ENCODE measurements at regions not wholly inside any gene's neighbourhood (a gene's known extent, or its start where the extent isn't known, plus 50 kb on each side); places are given as distances from the start of the nearest gene placed in this dataset.
"Not testable (repeated sequence)": the region's sequence is repeated elsewhere in the genome, so short reads cannot be mapped to it uniquely, and the experiment has no call there.

DNA sequence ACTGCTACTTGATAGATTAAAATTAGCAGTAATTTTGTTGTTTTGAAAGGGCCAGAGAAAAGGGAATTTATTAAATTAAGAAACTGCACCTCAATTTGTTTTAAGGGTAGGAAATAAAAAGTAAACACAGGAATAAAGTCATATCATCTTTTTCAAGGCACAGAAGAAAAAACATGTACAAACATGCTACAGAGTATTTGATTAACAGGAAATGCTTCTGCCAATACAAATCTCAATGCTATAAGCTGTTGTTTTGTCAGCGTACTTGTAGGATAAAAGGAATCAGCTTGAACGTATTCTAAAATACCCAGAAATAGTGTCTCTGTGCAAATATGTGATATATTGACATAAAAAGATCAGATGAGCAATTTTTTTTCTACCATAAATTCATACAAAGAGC is 474.0 kb upstream of the MGAT4C start:
- FAIRE-seq, result no peak
- DNase-seq (ENCODE audit: insufficient read length, low spot score), result no peak

DNA sequence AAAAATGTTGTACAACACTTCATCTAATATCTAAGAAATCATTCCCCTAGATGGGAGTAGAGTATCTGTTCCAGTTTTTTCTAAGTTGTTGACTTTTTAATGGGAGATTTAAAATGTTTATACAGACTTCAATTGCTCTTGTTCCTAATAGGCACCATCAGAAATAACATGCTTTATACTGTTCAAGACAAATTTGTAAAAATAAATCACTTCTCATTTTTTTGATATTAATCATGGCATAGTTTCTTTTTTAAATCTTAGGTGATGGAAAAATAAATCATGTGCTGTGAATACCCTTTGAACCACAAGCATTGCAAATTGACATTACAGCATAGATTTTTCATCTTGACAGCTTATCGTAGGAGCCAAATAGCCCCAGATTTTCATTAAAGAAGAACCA is 473.5 kb upstream of the MGAT4C start:
- FAIRE-seq, result no peak
- DNase-seq (ENCODE audit: insufficient read length, low spot score), result no peak

DNA sequence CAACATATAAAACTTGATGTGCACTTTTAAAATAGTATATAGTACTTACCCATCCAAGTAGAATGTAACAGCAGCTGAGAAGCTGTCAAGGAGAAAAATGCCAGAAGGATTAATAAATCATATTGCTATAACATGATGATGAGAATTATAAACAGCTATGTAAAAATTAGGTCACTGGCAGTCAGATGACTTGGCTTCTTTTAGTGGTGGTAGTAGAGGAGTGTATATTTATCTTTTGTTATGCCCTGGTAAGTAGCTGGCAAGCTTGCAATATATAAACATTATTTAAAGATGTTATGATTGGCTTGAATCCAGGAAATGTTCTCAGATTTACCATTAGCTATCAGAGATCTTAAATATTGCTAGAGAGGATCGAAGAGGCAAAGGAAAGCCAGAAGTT is 471.0 kb upstream of the MGAT4C start:
- FAIRE-seq (no peak), DNase-seq (ENCODE audit: insufficient read length, low spot score) (no peak)

DNA sequence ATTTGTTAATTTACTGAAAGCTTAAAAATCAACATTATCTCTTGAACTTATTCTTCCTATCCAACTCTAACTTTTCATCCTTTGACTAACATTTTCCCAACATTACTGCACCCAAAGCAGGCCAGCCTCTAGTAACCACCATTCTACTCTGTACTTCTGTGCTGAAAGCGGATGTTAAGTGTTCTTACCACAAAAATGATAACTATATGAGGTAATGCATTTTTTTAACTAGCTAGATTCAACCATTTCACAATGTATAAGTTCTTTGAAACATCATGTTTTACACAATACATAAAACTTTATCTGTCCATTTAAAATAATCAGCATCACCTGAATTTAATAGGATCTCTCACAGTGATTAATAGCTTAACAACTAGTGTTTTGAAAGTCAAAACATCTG is 468.5 kb upstream of the MGAT4C start:
- DNase-seq (ENCODE audit: insufficient read length, low spot score), result no peak
- no peak for FAIRE-seq

DNA sequence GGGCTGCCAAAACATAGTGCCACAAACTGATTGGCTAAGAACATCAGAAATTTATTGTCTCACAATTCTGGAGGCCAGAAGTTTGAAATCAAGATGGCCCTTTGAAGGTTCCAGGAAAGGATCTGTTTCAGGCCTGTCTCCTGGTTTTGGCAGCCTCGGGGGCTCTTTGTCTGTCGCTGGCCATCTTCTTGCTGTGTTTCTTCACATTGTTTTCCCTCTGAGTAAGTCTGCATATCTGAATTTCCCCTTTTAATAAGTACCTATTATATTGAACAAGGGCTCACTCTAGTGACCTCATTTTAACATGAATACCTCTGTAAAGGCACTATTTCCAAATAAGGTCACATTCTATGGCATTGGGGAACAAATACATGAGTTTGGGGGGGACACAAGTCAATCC is 467.1 kb upstream of the MGAT4C start:
- no peak for DNase-seq (ENCODE audit: insufficient read length, low spot score)
- FAIRE-seq, result no peak

DNA sequence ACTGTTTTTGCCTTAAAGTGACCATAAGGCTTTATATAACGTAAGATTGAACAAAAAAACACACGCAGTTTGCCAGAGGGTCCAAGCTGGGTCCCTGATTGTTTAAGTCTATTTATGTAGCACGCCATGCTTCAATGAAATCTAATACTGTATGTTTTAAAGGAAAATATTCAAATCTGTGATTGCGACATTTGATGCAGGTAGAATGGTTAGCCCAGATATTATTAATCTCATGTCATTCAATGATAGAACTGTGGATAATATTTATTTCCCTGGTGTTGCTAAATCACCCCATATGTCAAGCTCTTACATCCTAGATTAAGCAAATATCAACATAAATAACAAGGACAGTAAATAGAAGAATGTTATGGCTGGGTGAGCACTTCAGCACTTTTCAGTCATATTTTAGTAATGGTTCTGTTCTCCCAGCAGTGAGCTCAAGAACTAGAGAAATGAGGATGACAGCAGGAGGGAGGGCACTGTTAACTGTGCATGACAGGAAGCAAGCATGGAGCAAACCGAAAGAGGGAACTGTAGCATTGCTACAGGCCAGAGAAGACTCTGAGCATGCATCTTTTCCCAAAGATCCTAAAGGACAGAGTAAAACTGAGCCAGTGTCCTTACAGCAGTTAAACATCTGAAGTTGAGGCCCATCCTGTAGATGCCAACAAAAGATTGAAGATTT is 465.7 kb upstream of the MGAT4C start:
- FAIRE-seq (no peak), DNase-seq (ENCODE audit: insufficient read length, low spot score) (no peak)

DNA sequence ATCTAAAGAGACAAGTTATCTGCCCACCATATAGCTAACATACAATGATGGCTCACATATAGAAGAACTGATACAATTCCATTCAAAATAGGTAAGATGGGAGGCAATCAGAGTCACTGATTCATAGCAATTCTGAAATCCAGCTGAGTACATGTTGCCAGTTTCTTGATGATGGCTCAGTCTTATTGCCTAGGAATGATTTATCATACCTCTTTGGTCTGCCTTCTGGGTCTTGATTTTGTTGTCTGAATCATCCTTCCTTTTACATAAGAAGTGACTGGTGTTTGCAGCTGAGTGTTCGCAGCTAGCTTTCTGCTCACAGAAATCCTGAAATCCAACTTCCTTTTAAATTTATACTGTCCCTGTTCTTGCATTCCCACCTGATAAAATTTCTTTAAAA is 463.2 kb upstream of the MGAT4C start:
- no peak for FAIRE-seq
- DNase-seq (ENCODE audit: insufficient read length, low spot score), result no peak

DNA sequence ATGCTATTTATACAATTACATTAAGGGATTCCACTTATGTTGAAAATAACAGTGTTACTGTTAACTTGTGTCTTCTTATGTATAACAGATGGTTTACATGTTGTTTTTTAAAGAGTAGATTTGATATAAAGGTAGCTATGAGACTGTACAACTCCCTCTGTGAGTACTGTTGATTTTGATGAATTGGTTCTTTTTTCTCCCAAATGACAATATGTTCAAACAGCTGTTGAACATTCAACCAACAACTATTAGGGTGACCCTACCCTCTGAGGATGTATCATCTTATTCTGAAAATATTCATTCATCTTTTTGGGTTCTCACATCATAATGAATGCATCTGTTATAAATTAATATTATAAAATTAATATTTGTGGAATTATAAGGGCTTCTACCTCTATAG is 456.9 kb upstream of the MGAT4C start:
- FAIRE-seq (no peak), DNase-seq (ENCODE audit: insufficient read length, low spot score) (no peak)

DNA sequence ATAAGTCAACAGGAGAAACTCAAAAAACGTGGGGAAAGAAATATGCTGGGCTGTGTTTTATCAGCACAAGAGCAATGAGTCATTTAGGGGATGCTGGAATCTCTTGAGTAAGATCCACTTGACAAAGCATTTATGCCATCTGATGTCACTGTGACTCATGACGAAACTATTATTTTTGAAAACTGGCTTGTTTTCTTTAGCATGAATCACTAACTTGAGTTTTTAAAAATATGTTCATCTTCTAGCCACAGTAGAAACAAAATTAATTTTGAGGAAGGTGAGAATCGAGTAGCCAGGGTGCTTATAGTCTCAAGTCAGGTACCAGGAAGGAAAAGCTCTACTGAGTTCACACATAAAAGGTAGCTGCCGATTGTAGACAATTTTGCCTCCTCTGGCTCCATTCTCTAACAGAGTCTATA is 456.2 kb upstream of the MGAT4C start:
- FAIRE-seq, result no peak
- DNase-seq (ENCODE audit: insufficient read length, low spot score), result no peak

DNA sequence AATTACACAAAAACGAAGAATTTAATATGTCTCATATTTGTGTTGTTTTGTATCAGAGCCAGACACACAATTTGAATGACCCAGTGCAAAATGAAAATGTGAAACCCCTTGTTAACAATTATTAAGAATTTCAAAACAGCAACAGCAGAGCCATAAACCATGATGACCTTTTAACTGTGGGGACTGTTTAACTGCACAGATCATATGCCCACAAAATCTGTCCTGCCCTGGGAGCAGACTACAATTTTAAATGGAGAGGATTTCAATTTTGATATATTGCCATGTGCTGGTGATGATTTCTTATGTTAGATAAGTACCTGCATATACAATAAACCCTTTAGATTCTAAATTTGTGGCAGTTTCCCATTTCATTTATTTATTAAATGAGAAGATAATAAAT is 455.5 kb upstream of the MGAT4C start:
- no peak for DNase-seq (ENCODE audit: insufficient read length, low spot score)
- FAIRE-seq, result no peak

DNA sequence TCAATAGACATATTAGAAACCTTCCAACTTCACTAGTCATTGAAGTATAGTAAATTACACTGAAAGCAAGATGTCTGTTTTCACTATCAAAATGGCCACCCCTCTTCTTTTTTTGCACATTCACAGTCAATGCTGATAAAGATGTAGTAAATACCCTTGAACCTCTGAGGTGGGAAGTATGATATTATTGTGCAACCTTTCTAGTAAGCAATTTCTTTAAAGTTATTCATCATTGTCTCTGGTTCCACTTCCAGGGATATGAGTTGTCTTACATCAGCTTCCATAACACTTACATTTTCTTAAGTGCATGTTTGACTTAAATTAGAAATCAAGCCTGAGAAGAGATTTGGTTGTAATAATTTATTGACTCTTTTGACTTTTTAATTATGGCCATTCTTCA is 453.9 kb upstream of the MGAT4C start:
- FAIRE-seq, result no peak
- DNase-seq (ENCODE audit: insufficient read length, low spot score), result no peak

DNA sequence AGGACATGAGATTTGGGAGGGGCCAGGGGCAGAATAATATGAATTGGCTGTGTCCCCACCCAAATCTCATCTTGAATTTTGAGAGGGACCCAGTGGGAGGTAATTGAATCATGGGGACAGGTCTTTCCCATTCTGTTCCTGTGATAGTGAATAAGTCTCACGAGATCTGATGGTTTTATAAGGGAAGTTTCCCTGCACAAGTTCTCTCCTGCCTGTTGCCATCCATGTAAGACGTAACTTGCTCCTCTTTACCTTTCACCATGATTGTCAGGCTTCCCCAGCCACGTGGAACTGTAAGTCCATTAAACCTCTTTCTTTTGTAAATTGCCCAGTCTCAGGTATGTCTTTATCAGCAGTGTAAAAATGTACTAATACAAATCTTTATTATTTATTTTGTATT is 452.8 kb upstream of the MGAT4C start:
- FAIRE-seq; DNase-seq (ENCODE audit: insufficient read length, low spot score): not testable (repeated sequence)

DNA sequence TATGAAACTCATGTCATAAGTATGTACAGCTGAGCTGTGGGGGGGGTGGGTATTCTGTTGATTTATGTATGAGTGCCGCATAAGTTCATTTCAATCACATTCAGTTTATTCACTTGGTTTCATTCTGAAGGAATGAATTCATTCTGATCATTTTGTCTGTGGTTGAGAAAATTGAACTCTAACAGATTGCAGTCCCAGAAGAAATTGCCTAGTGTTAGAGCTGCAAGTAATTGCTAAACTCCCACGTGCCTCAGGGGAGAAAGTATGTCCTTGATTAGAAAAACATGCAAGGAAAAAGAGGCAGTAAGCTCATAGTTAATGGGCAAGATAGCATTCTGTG is 442.4 kb upstream of the MGAT4C start:
- DNase-seq (ENCODE audit: insufficient read length, low spot score), result no peak
- no peak for FAIRE-seq

DNA sequence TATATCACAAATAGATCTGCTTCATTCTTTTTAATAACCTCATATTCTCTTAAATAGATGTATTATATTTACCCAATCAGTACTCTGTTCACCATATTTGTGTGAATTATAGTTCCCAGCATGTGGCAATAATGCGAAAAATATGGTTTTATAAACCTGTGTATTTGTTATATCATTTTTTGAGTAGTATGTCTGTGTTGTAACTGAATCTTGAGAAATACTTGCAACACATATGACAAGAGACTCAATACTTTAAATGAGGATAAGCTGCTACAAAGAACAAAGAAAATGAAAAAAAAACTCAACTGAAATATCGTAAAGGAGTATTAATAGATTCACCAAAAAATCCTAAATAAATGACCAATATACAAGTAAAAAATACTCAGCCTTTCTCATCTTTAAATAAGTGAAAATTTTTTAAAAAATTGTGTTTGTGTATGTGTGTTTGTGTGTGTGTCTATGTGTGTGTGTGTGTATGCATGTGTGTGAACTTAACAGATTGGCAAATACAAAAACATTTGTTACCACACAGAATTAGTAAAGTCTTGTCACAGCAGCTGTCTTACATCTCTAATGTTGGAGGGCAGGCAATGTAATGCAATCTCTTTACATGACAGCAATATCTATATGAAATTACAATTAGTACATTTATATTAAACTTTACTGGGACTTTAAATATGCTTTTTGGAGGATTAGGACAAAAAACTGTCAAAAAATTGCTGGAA is 441.9 kb upstream of the MGAT4C start:
- DNase-seq (ENCODE audit: insufficient read length, low spot score) (no peak), FAIRE-seq (no peak)

DNA sequence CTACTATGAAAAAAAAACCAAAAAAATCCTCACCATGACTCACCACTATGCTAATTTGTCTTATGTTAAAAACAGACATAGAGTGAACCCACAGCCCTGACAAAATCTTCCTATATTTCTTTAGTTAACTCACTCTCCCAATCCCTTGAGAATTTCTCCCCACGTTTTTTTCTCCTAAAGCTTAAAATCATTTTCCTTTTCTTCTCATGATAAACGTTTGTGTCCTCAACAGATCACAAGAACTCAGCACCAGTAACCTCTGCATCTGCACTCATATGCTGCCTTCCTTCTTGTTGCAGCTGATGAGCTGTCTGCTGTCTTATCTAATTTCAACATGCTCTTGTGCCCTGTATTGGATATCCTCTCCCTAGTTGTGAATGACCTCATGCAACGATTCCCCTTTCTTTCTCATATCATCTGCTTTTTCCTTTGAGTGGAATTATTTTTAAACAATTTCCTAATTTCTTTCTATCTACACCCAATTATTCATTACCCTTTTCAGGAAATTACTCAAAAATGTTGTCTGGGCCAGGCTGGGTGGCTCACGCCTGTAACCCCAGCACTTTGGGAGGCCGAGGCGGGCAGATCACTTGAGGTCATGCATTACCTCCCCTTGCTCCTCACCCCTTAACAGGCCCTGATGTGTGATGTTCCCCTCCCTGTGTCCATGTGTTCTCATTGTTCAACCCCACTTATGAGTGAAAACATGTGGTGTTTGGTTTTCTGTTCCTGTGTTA is 427.5 kb upstream of the MGAT4C start:
- DNase-seq (ENCODE audit: insufficient read length, low spot score) (no peak), FAIRE-seq (no peak)

DNA sequence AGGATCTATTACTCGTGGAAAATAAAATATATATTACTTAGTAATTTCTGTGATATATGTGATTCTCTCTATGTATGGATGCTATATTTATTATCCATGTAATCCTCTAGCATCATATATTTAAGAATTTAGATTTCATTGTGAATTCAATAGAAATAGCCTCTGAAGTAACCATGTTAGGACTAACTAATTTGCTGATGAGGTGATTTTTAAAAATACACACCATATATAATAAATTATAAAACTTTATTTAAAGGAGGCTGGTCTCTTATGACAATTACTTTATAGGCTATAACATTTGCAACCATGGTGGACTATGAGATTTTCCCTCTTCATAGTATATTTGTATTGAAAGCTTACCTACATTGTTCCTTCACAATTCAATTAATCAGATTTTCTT is 424.9 kb upstream of the MGAT4C start:
- no peak for FAIRE-seq

DNA sequence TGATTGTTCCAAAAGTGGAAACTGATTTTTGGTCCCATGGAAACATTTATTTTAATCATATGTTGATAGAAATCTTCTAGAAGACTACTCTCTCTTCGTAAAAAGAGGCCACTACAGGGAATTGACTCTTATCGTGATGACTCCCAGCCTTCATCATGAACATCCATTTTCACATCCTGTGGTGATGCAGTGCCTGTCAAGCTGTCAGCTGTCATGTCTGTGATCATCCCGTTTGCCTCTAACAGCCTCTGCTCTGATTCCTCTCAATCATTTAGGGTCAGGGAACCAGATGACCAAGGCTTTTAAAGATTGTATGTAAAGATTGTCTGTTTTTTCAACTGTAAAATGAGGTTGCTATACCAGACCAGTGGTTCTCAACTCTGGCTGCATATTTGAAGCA is 419.0 kb upstream of the MGAT4C start:
- no peak for FAIRE-seq
- no peak for DNase-seq (ENCODE audit: insufficient read length, low spot score)

More for the DNA sequence above, 424.9 kb upstream of the MGAT4C start:
- DNase-seq (ENCODE audit: insufficient read length, low spot score), result no peak

DNA sequence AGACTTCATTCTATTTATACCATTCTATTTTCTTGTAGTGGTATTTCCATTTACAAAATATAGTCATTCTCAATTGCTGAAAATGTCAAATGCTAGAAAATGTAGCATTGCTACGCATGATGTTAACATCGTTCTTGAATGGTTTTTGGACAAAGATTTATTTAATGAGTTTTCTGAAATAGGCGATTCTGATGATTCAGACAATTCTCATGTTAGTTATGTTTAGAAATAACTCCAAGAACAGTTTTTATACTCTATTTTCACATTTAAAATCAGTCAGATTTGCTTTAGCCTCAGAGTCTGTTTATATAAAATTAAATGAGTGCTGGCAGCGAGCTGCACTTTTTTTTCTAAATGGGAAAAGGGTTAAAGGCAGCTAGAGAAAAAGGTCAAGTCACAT is 414.8 kb upstream of the MGAT4C start:
- FAIRE-seq (no peak), DNase-seq (ENCODE audit: insufficient read length, low spot score) (no peak)

DNA sequence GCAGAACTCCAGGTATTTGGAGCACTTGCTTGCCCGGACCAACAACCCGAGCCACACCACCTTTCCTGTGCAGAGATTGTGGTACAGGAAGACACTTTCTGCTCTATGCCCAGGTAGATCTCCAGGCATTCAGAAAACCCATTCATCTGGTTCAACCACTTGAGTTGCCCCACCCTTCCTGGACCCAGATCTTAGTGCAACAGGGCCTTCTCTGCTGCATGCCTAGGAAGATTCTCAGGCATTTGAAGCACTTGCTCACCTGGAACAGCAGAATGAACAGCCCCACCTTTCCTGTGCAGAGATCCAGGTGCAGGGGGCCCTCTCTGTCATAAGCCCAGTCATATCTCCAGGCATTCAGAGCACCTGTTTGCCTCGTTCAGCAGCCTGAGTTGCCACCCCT is 412.8 kb upstream of the MGAT4C start:
- DNase-seq (ENCODE audit: insufficient read length, low spot score) (no peak), FAIRE-seq (no peak)

DNA sequence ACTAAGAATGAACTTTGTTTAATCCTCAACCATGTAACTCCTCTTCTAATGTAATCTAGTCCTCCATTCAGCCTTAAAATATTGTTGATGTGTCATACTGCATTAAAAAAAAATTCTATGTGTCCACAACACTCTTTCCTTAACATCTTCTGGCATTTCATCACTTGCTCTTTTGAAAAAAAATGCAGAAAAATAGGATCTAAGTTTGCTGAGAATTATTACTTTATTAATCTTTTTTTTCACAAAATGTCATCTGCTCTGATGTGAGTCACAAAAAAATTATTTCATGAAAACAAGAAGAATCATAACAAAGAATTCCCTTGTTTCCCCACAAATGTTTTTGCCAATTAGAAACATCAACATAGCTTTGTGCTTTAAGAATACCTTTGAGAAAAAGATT is 410.1 kb upstream of the MGAT4C start:
- FAIRE-seq, result no peak
- DNase-seq (ENCODE audit: insufficient read length, low spot score), result no peak

DNA sequence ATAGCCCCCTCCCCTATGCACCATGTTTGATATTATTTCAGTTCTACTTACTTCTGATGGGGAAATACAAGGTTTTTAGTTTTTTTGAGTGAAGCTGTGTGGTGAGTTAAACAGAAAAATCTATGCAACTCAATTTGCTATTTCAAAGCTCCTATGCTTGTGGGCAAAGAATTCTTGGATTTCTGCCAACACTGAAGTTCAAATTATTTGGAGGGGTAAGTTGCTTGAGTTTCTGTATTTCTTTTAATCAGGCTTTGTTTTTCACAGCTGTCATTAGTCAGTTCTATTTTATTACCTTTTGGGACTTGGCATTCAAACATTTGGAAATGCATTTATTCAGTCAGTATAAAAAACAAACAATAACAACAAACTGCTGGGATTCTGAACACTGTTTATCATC is 407.5 kb upstream of the MGAT4C start:
- FAIRE-seq, result no peak
- DNase-seq (ENCODE audit: insufficient read length, low spot score), result no peak

DNA sequence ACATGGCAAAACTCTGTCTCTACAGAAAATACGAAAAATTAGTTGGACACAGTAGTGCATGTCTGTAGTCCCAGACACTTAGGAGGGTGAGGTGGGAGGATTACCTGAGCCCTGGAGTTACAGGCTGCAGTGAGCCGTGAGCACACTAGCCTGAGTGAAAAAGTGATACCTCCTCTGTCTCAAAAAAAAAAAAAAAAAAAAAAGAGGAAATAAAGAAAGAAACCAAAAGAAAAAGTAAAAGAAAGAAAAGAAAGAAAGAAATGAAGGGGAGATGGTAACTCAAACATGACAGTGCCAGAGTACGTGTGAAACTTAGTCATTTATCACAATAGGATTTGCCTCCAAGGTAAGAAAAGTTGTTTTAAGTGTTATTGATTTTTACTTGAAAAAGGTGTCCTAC is 407.0 kb upstream of the MGAT4C start:
- DNase-seq (ENCODE audit: insufficient read length, low spot score), result no peak
- FAIRE-seq, result no peak

All from GM19239 (cell line).